CD8-positive, alpha-beta memory T cell (primary cell): ENCODE measurements at regions not wholly inside any gene's neighbourhood (a gene's known extent, or its start where the extent isn't known, plus 50 kb on each side); places are given as distances from the start of the nearest gene placed in this dataset.
A peak's percentile ranks its signal among the peaks of the same experiment; 100 is the strongest.

Source experiments
- CTCF ChIA-PET: fragments of 350-600 bp; sonication (Branson Sonifier 250); formaldehyde crosslinking; loops from one replicate; lab custom pipeline; 2021; ENCODE audit warnings: antibody characterized with exemption; lab: Charles Lee
- POLR2A ChIA-PET: fragments of 350-600 bp; sonication (Branson Sonifier 250); formaldehyde crosslinking; loops from one replicate; lab custom pipeline; 2021; ENCODE audit warnings: antibody characterized with exemption; lab: Charles Lee
- DNase-seq, 5 donors: peaks; one replicate each; pipeline versions ENCODE4 v3.0.0 to v3.0.0-alpha.2; 2020 to 2022; ENCODE audit warnings: mixed read lengths in 1 of 5
- H3K27ac ChIP-seq: one replicate; pipeline ENCODE4 v1.7.0; 2013; ENCODE audit warnings: low read depth, mild to moderate bottlenecking, low read length, moderate library complexity
- H3K27me3 ChIP-seq: 2 replicates; pipeline ENCODE4 v1.7.0; 2013; ENCODE audit warnings: low read length, mild to moderate bottlenecking; ENCODE audit not compliant: insufficient read depth, poor library complexity, severe bottlenecking
- H3K36me3 ChIP-seq: 2 replicates; pipeline ENCODE4 v1.7.0; 2013; ENCODE audit warnings: mild to moderate bottlenecking, low read length, moderate library complexity; ENCODE audit not compliant: insufficient read depth
- H3K4me1 ChIP-seq: 2 replicates; pipeline ENCODE4 v1.7.0; 2013; ENCODE audit warnings: mild to moderate bottlenecking, low read length, moderate library complexity; ENCODE audit not compliant: insufficient read depth
- H3K4me3 ChIP-seq: 2 replicates; pipeline ENCODE4 v1.7.0; 2013; ENCODE audit warnings: mild to moderate bottlenecking, low read length
- H3K9me3 ChIP-seq: 2 replicates; pipeline ENCODE4 v1.7.0; 2013; ENCODE audit warnings: mild to moderate bottlenecking, low read length
- H3K27ac Mint-ChIP-seq, 8 donors: one replicate each; pipeline ENCODE4 v1.8.0; 2020 to 2021; ENCODE audit warnings: mixed read lengths in 8 of 8, mild to moderate bottlenecking in 6 of 8, inconsistent platforms in 3 of 8, moderate library complexity in 3 of 8
- H3K27me3 Mint-ChIP-seq, 2 donors: one replicate each; pipeline ENCODE4 v1.8.0; 2020 to 2021; ENCODE audit warnings: mixed read lengths in 2 of 2, mild to moderate bottlenecking in 1 of 2, moderate library complexity in 1 of 2
- H3K36me3 Mint-ChIP-seq, 3 donors: one replicate each; pipeline ENCODE4 v1.8.0; 2020 to 2021; ENCODE audit warnings: mixed read lengths in 3 of 3, inconsistent platforms in 1 of 3, mild to moderate bottlenecking in 1 of 3
- H3K4me1 Mint-ChIP-seq, 3 donors: one replicate each; pipeline ENCODE4 v1.8.0; 2020 to 2021; ENCODE audit warnings: mixed read lengths in 3 of 3, inconsistent platforms in 1 of 3, mild to moderate bottlenecking in 1 of 3
- H3K4me3 Mint-ChIP-seq, 7 donors: one replicate each; pipeline ENCODE4 v1.8.0; 2020 to 2021; ENCODE audit warnings: mixed read lengths in 7 of 7, mild to moderate bottlenecking in 6 of 7, moderate library complexity in 4 of 7, inconsistent platforms in 2 of 7
- H3K9me3 Mint-ChIP-seq, 5 donors: one replicate each; pipeline ENCODE4 v1.8.0; 2020 to 2022; ENCODE audit warnings: mixed read lengths in 5 of 5, mild to moderate bottlenecking in 3 of 5, moderate library complexity in 2 of 5, inconsistent platforms in 1 of 5

DNA sequence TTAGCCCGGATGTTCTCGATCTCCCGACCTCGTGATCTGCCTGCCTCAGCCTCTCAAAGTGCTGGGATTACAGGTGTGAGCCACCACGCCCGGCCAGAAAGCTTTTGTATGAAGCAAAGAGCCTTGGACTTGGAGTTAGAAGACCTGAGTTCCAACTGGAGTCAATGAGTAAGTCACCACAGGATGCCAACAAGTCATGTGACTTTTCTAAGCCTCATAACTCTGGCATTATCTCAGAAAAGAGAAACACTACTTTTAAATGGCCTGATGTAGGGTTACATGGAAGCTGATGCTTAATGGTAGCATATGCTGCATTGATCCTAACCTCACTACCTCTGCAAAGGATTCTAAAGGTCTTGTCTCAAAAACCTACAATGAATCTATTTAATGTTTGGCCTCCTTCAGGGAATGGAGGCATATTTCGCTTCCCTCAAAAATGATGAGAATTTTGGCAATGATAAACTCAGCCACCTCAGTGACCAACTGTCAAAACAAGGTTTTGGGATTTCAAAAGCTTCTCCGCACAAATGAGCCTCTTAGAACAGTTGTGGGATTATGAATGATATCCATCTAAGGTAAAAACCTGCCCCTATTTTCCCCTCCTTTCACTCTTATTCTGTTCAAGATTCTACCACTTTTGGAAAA lies 236.8 kb downstream of the ACTL7B start:
- H3K27me3 Mint-ChIP-seq = no peaks in the 10 kb centered on the region
- POLR2A ChIA-PET = no interaction called here

DNA sequence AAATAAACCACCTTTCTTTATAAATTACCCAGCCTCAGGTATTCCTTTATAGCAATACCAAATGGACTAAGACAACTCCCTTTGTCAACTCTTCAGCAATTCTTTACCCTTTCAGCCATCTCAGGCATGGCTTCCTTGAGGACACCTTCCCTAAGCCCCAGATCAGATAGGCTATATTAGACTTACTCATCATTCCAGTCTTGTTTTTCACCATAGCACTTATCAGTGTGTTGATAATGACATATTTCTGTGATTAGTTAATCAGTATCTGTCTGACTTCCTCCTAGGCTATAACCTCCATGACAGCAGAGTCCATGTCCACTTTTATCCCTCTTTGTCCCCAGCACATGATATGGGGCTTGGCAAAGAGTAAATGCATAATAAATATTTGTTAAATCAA lies 238.1 kb downstream of the ACTL7B start:
- no peaks in the 10 kb centered on the region for H3K4me1 Mint-ChIP-seq
- Histone ChIP-seq H3K27ac (no peak overlapping the region), H3K4me1 (no peaks in the 10 kb centered on the region), H3K4me3 (no peak overlapping the region), H3K9me3 (no peaks in the 10 kb centered on the region), H3K27me3 (no peaks in the 10 kb centered on the region), H3K36me3 (no peaks in the 10 kb centered on the region)
- DNase-seq = no peak
- H3K4me3 Mint-ChIP-seq = no peak overlapping the region
- ChIA-PET CTCF (no interaction called here), POLR2A (no interaction called here)
- no peaks in the 10 kb centered on the region for H3K36me3 Mint-ChIP-seq
- peak overlapping the region in 1 of 8 donors; percentile 54 for H3K27ac Mint-ChIP-seq
- no peaks in the 10 kb centered on the region for H3K27me3 Mint-ChIP-seq
- peaks cover 0 to 5% (median 3%) of the 10 kb centered on the region in 5 donors for H3K9me3 Mint-ChIP-seq

More for the DNA sequence above, 236.8 kb downstream of the ACTL7B start:
- no peak overlapping the region for H3K4me3 ChIP-seq
- no peaks in the 10 kb centered on the region for H3K4me1 Mint-ChIP-seq
- H3K4me3 Mint-ChIP-seq = no peak overlapping the region
- no peak overlapping the region for H3K27ac ChIP-seq
- no peaks in the 10 kb centered on the region for H3K4me1 ChIP-seq
- H3K9me3 Mint-ChIP-seq = peaks cover 0 to 5% (median 4%) of the 10 kb centered on the region in 5 donors
- DNase-seq = no peak
- H3K36me3 Mint-ChIP-seq = no peaks in the 10 kb centered on the region
- no peaks in the 10 kb centered on the region for H3K9me3 ChIP-seq
- H3K27me3 ChIP-seq = no peaks in the 10 kb centered on the region
- H3K36me3 ChIP-seq = no peaks in the 10 kb centered on the region
- H3K27ac Mint-ChIP-seq = no peak overlapping the region
- CTCF ChIA-PET = no interaction called here

DNA sequence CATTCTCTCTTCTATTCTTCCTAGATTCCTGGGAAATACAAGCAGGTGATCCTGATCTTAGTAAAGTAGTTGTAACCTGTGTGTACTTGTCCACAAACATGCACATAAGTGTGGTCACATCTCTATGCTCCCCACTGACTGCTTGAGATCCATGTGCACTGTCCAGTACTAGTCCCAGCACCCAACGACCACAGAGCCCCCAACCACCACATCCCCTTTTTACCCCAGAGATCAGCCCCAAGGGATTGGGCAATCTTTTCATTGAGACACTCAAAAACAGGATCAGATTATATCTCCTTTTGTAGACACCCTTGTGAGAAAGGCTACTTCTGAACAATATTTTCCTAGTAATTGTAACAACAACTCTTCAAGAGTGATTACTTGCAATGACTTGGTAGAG lies 240.6 kb downstream of the ACTL7B start:
- Histone ChIP-seq H3K27ac (no peak overlapping the region), H3K36me3 (no peaks in the 10 kb centered on the region), H3K4me3 (no peak overlapping the region), H3K27me3 (no peaks in the 10 kb centered on the region), H3K9me3 (no peaks in the 10 kb centered on the region), H3K4me1 (no peaks in the 10 kb centered on the region)
- Mint-ChIP-seq H3K9me3 (peaks cover 0 to 5% (median 3%) of the 10 kb centered on the region in 5 donors), H3K27me3 (no peaks in the 10 kb centered on the region), H3K27ac (no peak overlapping the region), H3K36me3 (no peaks in the 10 kb centered on the region), H3K4me1 (no peaks in the 10 kb centered on the region), H3K4me3 (no peak overlapping the region)
- POLR2A ChIA-PET = no interaction called here
- DNase-seq = no peak
- CTCF ChIA-PET = no interaction called here

DNA sequence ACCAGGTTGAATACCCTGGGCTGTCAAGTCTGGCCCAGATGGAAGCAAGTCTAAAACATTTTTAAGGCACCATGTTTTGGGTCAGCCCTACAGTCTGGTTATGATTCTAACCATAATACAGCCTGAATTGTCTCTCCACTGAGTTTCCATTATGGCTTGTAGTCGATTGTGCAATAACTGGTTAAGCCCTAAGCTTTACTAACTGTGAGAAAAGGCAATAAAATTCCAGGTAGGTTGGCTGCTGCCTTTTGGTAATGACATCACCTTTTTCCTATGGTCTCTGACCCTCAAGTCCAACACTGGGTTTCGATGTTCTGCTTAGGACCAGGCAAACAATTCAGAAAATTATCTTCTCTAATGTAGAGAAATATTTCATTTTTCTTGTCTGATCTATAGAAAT lies 243.3 kb downstream of the ACTL7B start:
- no peaks in the 10 kb centered on the region for H3K4me1 ChIP-seq
- Mint-ChIP-seq H3K27me3 (no peaks in the 10 kb centered on the region), H3K4me1 (no peaks in the 10 kb centered on the region), H3K4me3 (no peak overlapping the region), H3K27ac (no peak overlapping the region), H3K9me3 (peaks cover 0 to 5% (median under 1%) of the 10 kb centered on the region in 5 donors), H3K36me3 (no peaks in the 10 kb centered on the region)
- no peaks in the 10 kb centered on the region for H3K36me3 ChIP-seq
- H3K27me3 ChIP-seq = no peaks in the 10 kb centered on the region
- ChIA-PET CTCF (no interaction called here), POLR2A (no interaction called here)
- H3K27ac ChIP-seq = no peak overlapping the region
- H3K4me3 ChIP-seq = no peak overlapping the region
- DNase-seq = no peak
- H3K9me3 ChIP-seq = no peaks in the 10 kb centered on the region

DNA sequence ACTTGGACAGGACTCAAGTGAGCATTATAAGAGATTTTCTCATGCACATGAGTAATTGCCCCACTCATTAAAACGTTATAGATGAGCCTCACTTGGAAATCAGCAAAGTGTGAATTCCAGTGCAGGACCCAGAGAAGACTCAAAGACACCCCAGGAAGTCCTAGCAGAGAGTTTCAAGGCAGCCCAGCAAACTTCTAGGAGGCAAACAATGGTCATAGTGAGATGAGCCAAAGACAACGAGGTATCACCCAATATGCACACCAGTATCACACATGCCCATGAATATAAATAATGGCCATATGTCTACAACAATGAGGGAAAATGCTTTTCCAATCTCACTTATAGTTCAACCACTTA lies 245.9 kb downstream of the ACTL7B start:
- H3K9me3 ChIP-seq = no peaks in the 10 kb centered on the region
- ChIA-PET CTCF (no interaction called here), POLR2A (no interaction called here)
- Mint-ChIP-seq H3K27me3 (no peaks in the 10 kb centered on the region), H3K36me3 (no peaks in the 10 kb centered on the region), H3K4me3 (no peak overlapping the region), H3K4me1 (no peaks in the 10 kb centered on the region), H3K9me3 (no peaks in the 10 kb centered on the region), H3K27ac (no peak overlapping the region)
- H3K27ac ChIP-seq = no peak overlapping the region
- DNase-seq = no peak
- no peaks in the 10 kb centered on the region for H3K27me3 ChIP-seq
- H3K36me3 ChIP-seq = no peaks in the 10 kb centered on the region
- no peak overlapping the region for H3K4me3 ChIP-seq
- no peaks in the 10 kb centered on the region for H3K4me1 ChIP-seq

DNA sequence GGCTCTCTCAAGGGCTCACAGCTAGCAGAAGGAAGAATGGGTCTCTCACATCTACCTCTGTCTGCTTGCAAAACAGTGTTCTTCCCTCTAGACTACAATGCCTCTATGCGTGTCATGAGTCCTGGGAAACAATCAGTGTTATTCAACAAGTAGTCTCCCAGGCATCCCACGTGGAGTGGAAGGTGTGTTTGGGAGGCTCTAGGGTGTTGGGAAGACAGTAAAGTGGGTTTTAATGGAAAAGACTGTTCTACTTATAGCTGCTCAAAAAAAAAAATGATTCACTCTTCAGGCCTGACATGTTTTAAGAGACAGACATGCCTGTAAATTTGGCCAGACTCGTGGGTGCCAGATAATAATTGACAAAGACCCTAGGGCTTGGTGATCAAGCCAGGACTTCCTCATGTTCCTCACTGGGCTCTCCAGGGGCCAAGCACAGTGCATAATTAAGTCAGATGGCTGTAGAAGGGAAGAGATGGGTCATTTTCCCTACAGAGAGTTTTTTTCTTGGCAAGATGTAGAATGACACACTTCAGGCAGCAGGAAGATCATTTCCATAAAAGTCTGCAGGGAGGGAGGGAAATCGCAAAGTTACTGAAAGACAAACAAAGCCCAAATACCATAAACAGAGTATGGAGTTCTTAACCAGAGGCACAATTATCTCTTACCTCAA lies 246.4 kb downstream of the ACTL7B start:
- no peaks in the 10 kb centered on the region for H3K4me1 ChIP-seq
- no peaks in the 10 kb centered on the region for H3K36me3 ChIP-seq
- no peaks in the 10 kb centered on the region for H3K9me3 ChIP-seq
- no peak overlapping the region for H3K27ac Mint-ChIP-seq
- H3K4me3 Mint-ChIP-seq = no peak overlapping the region
- no peaks in the 10 kb centered on the region for H3K4me1 Mint-ChIP-seq
- POLR2A ChIA-PET = no interaction called here
- H3K36me3 Mint-ChIP-seq = no peaks in the 10 kb centered on the region
- no peaks in the 10 kb centered on the region for H3K27me3 ChIP-seq
- DNase-seq = no peak
- no peak overlapping the region for H3K4me3 ChIP-seq
- peaks cover 0 to 2% (median 0%) of the 10 kb centered on the region in 5 donors for H3K9me3 Mint-ChIP-seq
- H3K27me3 Mint-ChIP-seq = no peaks in the 10 kb centered on the region
- no peak overlapping the region for H3K27ac ChIP-seq
- CTCF ChIA-PET = no interaction called here

DNA sequence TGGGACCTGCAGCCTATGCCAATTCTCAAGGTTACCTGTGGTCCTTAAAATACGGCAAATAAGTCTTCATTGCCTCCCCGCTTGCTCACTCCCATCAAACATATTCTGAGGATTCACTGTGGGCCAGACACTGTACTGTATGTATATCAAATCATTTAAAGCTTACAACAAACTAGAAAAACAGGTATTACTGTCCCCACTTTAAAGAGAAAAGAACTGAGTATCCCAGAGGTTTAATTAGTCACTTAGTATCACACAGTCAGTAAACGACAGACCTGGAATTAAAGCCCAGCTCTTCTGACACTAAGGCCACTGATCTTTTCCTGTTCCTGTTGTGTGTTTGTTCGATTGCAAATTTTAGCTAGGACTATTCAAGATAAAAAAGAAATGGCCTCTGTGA lies 248.2 kb downstream of the ACTL7B start:
- ChIA-PET CTCF (interaction anchor here (0.9 kb wide), 1 partner anchor 9 kb away, joined by 3 read pairs; no protein-coding TSS in a partner anchor), POLR2A (no interaction called here)
- no peak overlapping the region for H3K27ac ChIP-seq
- H3K4me3 ChIP-seq = no peak overlapping the region
- H3K9me3 ChIP-seq = no peaks in the 10 kb centered on the region
- Mint-ChIP-seq H3K36me3 (no peaks in the 10 kb centered on the region), H3K9me3 (peaks cover 0 to 3% (median 0%) of the 10 kb centered on the region in 5 donors), H3K27me3 (no peaks in the 10 kb centered on the region), H3K4me3 (no peak overlapping the region), H3K4me1 (no peaks in the 10 kb centered on the region), H3K27ac (no peak overlapping the region)
- H3K36me3 ChIP-seq = no peaks in the 10 kb centered on the region
- no peaks in the 10 kb centered on the region for H3K27me3 ChIP-seq
- DNase-seq = no peak
- H3K4me1 ChIP-seq = no peaks in the 10 kb centered on the region

DNA sequence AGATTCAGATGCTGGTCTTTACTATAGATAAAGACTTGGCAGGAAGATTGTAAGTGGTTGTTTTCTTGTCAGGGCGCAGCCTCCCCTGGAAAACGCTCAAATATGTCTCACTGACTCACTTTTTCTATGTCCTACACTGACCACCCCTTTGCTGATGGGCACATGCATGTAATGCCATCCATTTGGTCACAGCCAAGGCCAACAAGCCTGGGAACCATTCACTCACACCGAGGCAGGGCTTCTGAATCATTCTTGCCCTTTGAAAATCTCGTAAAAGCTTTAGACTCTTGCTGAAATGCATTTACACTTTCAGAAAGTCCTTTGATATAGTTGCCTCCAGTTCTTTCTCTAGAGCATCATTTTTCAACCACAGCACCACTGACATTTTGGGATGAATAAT lies 249.4 kb downstream of the ACTL7B start:
- ChIA-PET CTCF (no interaction called here), POLR2A (no interaction called here)
- H3K27me3 Mint-ChIP-seq = no peaks in the 10 kb centered on the region

More for the DNA sequence above, 249.4 kb downstream of the ACTL7B start:
- no peak for DNase-seq
- peaks cover 0 to 3% (median 0%) of the 10 kb centered on the region in 5 donors for H3K9me3 Mint-ChIP-seq
- Histone ChIP-seq H3K9me3 (no peaks in the 10 kb centered on the region), H3K27me3 (no peaks in the 10 kb centered on the region), H3K4me3 (no peak overlapping the region), H3K27ac (no peak overlapping the region), H3K36me3 (no peaks in the 10 kb centered on the region), H3K4me1 (no peaks in the 10 kb centered on the region)
- H3K4me3 Mint-ChIP-seq = no peak overlapping the region
- no peaks in the 10 kb centered on the region for H3K4me1 Mint-ChIP-seq
- H3K36me3 Mint-ChIP-seq = no peaks in the 10 kb centered on the region
- H3K27ac Mint-ChIP-seq = no peak overlapping the region
